Uterus (tissue), 3 donors: ENCODE measurements at regions not wholly inside any gene's neighbourhood (a gene's known extent, or its start where the extent isn't known, plus 50 kb on each side); places are given as distances from the start of the nearest gene placed in this dataset.

Experiments
- DNase-seq, 2 donors: peaks; one replicate each; pipeline ENCODE4 v3.0.0-alpha.2; 2019 to 2020
- H3K27ac ChIP-seq, 2 donors: fragments of 200-600 bp; sonication (generic); 1 replicate in 1 of 2; 2 replicates in 1 of 2; pipeline ENCODE4 v1.5.1; 2016 to 2018
- H3K27me3 ChIP-seq, 2 donors: fragments of 200-600 bp; sonication (generic); one replicate each; pipeline ENCODE4 v1.5.1; 2018 to 2019; ENCODE audit warnings: control low read depth in 1 of 2
- H3K36me3 ChIP-seq, 2 donors: fragments of 200-600 bp; sonication (generic); one replicate each; pipeline ENCODE4 v1.5.1; 2019; ENCODE audit warnings: control low read depth in 1 of 2
- H3K4me1 ChIP-seq, 2 donors: fragments of 200-600 bp; sonication (generic); one replicate each; pipeline ENCODE4 v1.5.1; 2018 to 2019; ENCODE audit warnings: control low read depth in 1 of 2
- H3K4me3 ChIP-seq, 2 donors: fragments of 200-600 bp; sonication (generic); 1 replicate in 1 of 2; 2 replicates in 1 of 2; pipeline ENCODE4 v1.5.1; 2018 to 2019; ENCODE audit warnings: mild to moderate bottlenecking in 1 of 2
- H3K9me3 ChIP-seq, 2 donors: fragments of 200-600 bp; sonication (generic); one replicate each; pipeline ENCODE4 v1.5.1; 2019; ENCODE audit warnings: control low read depth in 1 of 2
- POLR2A ChIP-seq, 2 donors: fragments of 450-650 bp; IDR thresholded peaks; one replicate each; pipeline ENCODE4 v1.6.1; 2016; ENCODE audit warnings: antibody characterized with exemption in 2 of 2, mild to moderate bottlenecking in 1 of 2, moderate library complexity in 1 of 2
- intact Hi-C: fragments of 100-400 bp; cut with DNase I; formaldehyde crosslinking; loops from one replicate; pipeline ENCODE4 v1.15.1; 2023; ENCODE audit warnings: low total_unique reads
- TF ChIP-seq, protein P1 (sequence below), 4 experiments: fragments of 200-600 bp in 2 of 4; fragments of 450-650 bp in 2 of 4; sonication (generic) in 2 of 4; IDR thresholded peaks; one replicate each; pipeline ENCODE4 v1.5.1; 2016 to 2019; ENCODE audit warnings: antibody characterized with exemption in 4 of 4, mild to moderate bottlenecking in 2 of 4, moderate library complexity in 1 of 4
- donor health status: DM: yes; HTN: yes; CAD: no.

DNA sequence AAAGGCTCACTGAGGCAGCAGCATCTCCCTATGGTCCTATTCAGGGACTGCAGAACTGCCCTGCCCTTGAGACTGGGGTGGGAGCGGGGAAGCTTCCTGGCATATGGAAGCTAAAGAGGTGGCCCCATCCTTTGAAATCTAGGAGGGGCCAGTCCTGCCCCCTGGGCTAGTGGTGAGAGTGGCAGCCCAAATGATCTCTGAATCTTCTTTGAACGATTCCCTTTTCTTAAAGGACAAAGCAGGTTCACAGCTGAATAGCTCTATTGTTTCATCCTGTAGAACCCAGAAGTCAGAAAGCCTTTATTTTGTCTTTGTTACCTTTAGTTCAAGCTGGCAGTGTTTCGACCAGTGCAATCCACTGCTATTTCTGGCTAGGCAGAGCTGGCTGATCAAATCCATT, 741.9 kb downstream of the IRX1 start:
- Histone ChIP-seq H3K27me3 (no peaks in the 10 kb centered on the region), H3K9me3 (no peaks in the 10 kb centered on the region), H3K4me3 (no peak overlapping the region), H3K4me1 (no peaks in the 10 kb centered on the region), H3K27ac (no peak overlapping the region), H3K36me3 (no peaks in the 10 kb centered on the region)
- TF ChIP-seq, protein P1, sequence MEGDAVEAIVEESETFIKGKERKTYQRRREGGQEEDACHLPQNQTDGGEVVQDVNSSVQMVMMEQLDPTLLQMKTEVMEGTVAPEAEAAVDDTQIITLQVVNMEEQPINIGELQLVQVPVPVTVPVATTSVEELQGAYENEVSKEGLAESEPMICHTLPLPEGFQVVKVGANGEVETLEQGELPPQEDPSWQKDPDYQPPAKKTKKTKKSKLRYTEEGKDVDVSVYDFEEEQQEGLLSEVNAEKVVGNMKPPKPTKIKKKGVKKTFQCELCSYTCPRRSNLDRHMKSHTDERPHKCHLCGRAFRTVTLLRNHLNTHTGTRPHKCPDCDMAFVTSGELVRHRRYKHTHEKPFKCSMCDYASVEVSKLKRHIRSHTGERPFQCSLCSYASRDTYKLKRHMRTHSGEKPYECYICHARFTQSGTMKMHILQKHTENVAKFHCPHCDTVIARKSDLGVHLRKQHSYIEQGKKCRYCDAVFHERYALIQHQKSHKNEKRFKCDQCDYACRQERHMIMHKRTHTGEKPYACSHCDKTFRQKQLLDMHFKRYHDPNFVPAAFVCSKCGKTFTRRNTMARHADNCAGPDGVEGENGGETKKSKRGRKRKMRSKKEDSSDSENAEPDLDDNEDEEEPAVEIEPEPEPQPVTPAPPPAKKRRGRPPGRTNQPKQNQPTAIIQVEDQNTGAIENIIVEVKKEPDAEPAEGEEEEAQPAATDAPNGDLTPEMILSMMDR (IDR thresholded peaks at IDR 0.05), result no peak
- no peak for TF ChIP-seq POLR2A (IDR thresholded peaks at IDR 0.05)
- DNase-seq, result no peak
- intact Hi-C loops, result no loop called here

DNA sequence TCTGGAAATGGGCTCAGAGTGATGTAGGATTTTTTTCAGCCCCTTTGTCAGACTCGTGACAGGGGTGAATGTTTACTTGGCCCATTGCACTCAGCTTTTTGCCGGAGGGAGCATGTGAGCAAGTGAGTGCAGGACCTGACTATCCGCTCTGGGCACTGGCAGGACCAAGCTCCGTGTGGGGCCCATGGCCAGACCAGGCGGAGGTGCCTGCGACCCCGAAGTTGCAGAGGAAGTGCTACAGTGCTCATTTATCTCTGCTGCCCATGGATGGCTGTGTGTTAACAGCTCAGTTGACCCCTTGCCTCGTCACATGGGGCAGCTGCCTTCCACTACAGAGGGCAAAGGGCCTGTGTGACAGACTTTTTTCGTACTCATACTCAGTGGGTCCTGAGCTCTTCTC, 744.3 kb downstream of the IRX1 start:
- Histone ChIP-seq H3K27ac (no peak overlapping the region), H3K36me3 (no peaks in the 10 kb centered on the region), H3K4me3 (no peak overlapping the region), H3K27me3 (no peaks in the 10 kb centered on the region), H3K9me3 (no peaks in the 10 kb centered on the region), H3K4me1 (no peaks in the 10 kb centered on the region)
- intact Hi-C loops, result no loop called here
- no peak for DNase-seq
- no peak for TF ChIP-seq POLR2A (IDR thresholded peaks at IDR 0.05)
- TF ChIP-seq, protein P1 (IDR thresholded peaks at IDR 0.05), result no peak

DNA sequence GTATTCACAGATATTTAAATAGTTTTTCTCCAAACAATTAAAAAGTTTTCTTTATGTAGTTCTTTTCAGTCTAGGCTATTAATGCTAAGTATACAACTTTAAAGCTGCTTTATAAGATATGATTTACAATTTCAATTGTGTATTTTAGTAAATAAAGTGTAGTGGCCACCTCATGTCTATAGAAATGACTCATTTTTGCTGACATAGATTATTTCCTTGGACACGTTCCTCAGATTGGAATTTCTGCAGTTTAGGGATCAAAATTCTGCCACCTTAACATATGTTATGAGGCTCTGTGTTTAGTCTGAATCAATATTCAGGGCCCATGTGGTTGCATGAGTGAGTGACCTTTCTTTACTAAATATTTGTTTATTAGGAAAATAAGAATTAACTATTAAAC, 750.2 kb downstream of the IRX1 start:
- Histone ChIP-seq H3K27ac (no peak overlapping the region), H3K4me3 (no peak overlapping the region), H3K9me3 (no peaks in the 10 kb centered on the region), H3K4me1 (no peaks in the 10 kb centered on the region), H3K36me3 (no peaks in the 10 kb centered on the region), H3K27me3 (no peaks in the 10 kb centered on the region)
- intact Hi-C loops, result no loop called here
- DNase-seq, result no peak
- TF ChIP-seq, protein P1 (IDR thresholded peaks at IDR 0.05), result no peak
- no peak for TF ChIP-seq POLR2A (IDR thresholded peaks at IDR 0.05)

DNA sequence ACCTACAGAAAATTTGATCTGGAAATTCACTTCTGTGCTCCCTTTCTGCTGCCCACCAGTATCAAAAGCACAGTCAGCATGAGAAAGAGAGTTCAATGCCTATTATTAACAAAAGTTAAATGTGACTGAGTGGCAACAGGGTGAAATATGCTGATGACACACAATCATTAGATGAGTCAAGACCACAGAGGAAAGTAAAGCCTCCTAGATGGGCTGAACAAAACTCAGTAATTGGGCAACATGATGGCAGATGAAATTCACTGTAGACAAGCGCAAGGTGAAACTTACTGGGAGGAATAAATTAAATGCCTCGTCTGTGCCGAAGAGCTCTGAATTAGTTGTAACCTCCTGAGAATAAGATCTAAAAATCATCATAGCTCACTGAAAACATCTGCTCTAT, 752.8 kb downstream of the IRX1 start:
- H3K36me3 ChIP-seq, result no peaks in the 10 kb centered on the region
- H3K27me3 ChIP-seq, result no peaks in the 10 kb centered on the region
- TF ChIP-seq, protein P1 (IDR thresholded peaks at IDR 0.05), result no peak
- TF ChIP-seq POLR2A (IDR thresholded peaks at IDR 0.05), result no peak
- H3K4me3 ChIP-seq, result no peak overlapping the region
- no peak overlapping the region for H3K27ac ChIP-seq
- no peak for DNase-seq
- no peaks in the 10 kb centered on the region for H3K9me3 ChIP-seq
- no peaks in the 10 kb centered on the region for H3K4me1 ChIP-seq
- intact Hi-C loops, result no loop called here

DNA sequence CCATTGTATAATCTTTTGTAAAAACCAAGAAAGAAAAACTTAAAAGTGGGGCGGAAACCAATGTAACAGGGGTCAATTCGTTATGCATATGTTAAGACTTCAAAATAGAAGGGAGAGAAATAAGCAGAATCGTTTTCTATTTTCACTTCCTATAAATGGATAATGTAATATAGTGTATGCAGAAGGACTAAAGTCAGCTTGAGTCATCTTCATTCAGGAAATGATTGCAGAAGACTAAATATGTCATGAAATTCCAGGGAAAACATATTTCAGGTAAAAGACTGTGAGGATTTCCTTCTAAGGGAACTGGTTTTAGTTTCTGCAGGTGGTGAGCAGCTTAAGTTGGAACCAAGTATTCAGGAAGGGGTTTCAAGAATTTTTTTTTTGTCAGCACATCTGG, 753.3 kb downstream of the IRX1 start:
- no peaks in the 10 kb centered on the region for H3K9me3 ChIP-seq
- no peak overlapping the region for H3K27ac ChIP-seq
- H3K36me3 ChIP-seq, result no peaks in the 10 kb centered on the region
- H3K4me1 ChIP-seq, result no peaks in the 10 kb centered on the region
- no peak overlapping the region for H3K4me3 ChIP-seq
- no peaks in the 10 kb centered on the region for H3K27me3 ChIP-seq
- intact Hi-C loops, result no loop called here
- no peak for DNase-seq
- no peak for TF ChIP-seq POLR2A (IDR thresholded peaks at IDR 0.05)
- TF ChIP-seq, protein P1 (IDR thresholded peaks at IDR 0.05), result no peak
